GM19395 (cell line): ENCODE measurements at regions not wholly inside any gene's neighbourhood (a gene's known extent, or its start where the extent isn't known, plus 50 kb on each side); places are given as distances from the start of the nearest gene placed in this dataset.
"Not testable (repeated sequence)": the region's sequence is repeated elsewhere in the genome, so short reads cannot be mapped to it uniquely, and the experiment has no call there.

Experiments
- ATAC-seq: cut with Tn5 transposase; IDR thresholded peaks from one replicate; pipeline ENCODE4 v1.9.1; 2021; ENCODE audit warnings: mild to moderate bottlenecking, moderate library complexity; ENCODE audit not compliant: unreplicated experiment

DNA sequence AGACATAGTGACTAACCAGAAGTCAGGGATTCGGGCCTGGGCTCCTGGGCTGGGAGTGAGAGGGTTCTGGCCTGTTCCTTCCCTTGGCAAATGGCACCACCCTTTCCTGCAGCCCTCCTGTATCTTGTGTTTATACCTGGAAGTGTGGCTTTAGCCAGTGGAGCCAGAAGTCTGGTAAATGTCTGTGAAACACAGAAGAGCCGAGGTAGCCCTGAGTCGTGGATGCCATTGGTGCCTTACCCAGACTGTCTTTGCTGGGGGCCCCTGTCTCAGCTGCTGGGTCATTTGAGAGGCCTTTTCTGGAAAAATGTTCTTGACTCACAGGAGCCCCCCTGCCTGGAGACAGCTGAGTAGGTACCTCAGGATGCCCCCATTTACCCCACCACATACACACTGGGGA is 95.7 kb upstream of the BASP1 start:
- no peak for ATAC-seq

GRCh38 chr5:17123010-17123409 is 94.4 kb upstream of the BASP1 start:
- ATAC-seq = no peak

GRCh38 chr5:17123773-17124172 is 93.7 kb upstream of the BASP1 start:
- not testable (repeated sequence) for ATAC-seq

GRCh38 chr5:17127743-17128231 is 89.6 kb upstream of the BASP1 start:
- no peak for ATAC-seq

- no peak for ATAC-seq
These were observed 88.2 kb upstream of the BASP1 start for GRCh38 chr5:17129093-17129849.

- not testable (repeated sequence) for ATAC-seq
These were observed 87.1 kb upstream of the BASP1 start for GRCh38 chr5:17130302-17130701.

GRCh38 chr5:17132444-17133083 is 84.9 kb upstream of the BASP1 start:
- ATAC-seq = peak; percentile 65

DNA sequence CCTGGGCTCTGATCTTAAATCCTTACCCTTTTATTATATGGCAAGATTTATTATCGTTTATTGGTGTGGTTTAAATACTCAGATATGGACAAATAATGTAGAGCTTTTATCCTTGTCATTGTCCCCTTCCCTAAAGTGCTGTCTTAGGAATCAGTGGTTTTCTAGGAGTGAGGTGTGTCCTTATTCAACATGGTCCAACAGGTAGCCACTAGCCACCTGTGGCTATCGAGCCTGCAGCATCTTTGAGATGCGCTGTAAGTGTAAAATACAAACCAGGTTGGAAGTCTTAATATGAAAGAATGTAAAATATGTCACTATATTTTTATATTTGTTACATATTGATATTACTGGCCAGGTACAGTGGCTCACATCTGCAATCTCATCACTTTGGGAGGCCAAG is 82.4 kb upstream of the BASP1 start:
- no peak for ATAC-seq

- ATAC-seq = no peak
These were observed 74.1 kb upstream of the BASP1 start for GRCh38 chr5:17143335-17143734.

DNA sequence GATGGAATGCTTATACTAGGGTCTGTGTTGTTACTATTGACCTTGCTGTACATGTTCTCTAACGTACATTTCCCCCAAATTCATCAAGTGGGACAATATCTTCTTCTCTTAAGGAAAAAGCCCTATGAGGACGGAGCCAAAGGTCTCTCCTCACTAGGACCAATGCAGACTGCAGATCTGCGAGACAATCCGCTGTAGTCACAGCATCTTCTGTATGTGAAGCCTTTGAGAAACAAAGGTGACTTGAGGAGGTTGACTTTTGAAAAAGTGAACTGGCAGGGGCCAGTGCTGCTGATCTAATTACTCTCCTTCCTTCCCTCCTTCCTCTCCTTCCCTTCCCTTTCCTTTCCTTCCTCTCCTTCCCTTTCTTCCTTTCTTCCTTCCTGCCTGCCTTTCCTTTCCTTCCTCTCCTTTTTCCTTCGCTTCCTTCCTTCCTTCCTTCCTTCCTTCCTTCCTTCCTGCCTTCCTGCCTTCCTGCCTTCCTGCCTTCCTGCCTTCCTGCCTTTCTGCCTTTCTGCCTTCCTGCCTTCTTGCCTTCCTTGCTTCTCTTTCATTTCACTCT is 71.1 kb upstream of the BASP1 start:
- no peak for ATAC-seq

GRCh38 chr5:17147170-17147569 is 70.3 kb upstream of the BASP1 start:
- ATAC-seq = no peak

DNA sequence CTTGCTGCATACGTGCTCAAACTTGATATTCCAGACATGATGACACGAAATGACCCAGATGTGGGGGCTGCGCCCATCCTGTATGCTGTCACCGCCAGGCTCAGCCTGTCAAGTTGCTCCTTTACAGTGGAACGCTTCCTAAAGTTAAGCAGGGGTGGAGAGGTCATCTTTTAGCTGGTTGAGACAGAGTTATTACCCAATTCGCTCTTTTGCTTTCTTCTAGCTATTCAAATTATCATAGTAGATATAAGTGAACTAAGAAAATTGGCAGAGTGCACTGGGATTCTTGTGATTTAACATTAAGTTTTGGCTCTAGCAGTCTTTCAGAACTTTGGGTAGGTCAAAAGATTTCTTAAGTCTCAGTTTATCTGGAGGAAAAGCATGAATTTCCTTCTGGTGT is 69.8 kb upstream of the BASP1 start:
- ATAC-seq = no peak

GRCh38 chr5:17148481-17148880 is 69.0 kb upstream of the BASP1 start:
- ATAC-seq = no peak

DNA sequence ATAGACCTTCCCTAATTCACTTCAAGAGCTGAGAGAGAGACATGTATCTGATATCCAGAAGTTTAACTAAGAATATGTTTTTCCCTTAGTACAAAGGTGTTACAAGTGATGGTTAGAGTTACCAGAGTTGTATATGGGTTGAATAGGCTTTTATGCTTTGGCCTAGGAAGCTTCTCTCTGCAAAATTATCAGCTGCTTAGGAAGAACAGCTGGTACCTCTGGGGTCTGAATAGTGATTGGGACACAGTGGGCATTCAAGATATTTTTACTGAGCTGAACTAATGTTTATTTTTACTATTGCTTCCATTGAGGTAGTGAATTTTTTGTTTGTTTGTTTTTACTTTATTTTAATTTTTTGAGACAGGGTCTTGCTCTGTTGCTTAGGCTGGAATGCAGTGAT is 67.6 kb upstream of the BASP1 start:
- ATAC-seq = no peak

- no peak for ATAC-seq
These were observed 66.9 kb upstream of the BASP1 start for GRCh38 chr5:17150531-17150930.

DNA sequence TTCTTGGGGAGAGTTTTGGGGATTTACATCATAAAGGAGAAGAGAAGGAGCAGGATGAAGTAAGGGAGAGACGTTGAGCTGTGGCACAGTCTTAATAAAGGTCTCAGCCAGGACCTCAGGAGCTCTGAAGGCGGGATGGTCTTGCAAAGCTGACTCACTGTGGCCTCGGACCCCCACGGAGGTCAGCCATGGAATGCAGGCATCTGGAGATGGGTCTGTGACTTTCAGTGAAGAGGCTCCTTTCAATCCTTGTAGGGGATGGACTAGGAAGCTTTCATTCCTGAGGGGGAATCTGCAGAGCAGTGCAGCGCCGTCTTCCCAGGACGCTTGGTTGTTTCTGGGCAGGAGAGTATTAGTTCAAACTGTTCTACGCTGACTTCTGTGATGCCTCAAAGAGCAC is 65.7 kb upstream of the BASP1 start:
- ATAC-seq = no peak

DNA sequence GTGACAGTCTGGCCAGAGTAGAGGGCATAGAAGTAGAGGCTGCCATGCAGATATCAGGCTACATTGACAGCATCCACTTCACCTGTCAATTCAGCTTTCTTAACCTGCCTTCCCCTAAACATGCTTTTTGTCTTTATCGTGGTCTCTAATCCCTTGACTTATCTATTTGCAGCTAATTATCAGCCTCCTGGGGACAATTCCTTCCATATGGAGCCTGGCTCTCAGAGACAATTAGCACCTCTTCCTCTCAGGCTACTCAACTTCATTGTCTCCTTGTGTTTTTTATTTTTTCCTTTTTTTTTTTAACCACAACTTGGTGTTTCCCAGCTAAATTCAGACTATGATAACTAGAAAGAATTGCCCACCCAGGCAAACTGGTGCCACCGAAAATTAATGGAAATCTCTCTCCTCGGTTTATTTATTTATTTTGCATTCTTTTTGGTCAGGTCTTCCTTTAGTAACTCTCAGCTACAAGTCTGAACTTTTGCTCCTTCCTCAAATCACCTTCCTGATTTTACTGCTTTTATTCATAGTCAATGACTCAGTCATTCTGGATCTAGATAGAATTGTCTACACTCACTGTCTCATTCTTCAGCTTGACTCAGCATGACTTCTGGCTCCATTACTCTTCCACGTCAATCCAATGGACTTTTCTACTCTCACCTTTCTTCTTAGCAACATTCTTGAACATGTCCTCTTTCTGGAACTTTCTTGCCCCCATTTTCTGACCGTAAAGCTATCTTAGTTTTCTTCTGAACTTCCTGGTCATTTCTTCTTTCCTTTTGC is 63.0 kb upstream of the BASP1 start:
- no peak for ATAC-seq

DNA sequence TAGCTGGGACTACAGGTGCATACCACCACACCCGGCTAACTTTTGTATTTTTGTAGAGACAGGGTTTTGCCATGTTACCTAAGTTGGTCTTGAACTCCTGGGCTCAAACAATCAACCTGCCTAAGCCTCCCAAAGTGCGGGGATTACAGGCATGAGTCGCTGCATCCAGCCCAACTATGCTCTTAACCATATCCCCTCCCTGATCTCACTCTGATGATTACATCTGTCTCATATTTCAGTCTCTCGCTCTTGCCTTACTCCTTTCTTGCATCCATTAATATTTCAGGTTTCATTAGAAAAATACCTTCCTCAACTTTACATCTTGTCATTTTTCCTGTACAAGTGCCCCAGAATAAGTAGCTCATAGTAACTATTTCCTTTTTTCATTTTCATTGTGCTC is 61.0 kb upstream of the BASP1 start:
- ATAC-seq = no peak

GRCh38 chr5:17157294-17157693 is 60.1 kb upstream of the BASP1 start:
- no peak for ATAC-seq

DNA sequence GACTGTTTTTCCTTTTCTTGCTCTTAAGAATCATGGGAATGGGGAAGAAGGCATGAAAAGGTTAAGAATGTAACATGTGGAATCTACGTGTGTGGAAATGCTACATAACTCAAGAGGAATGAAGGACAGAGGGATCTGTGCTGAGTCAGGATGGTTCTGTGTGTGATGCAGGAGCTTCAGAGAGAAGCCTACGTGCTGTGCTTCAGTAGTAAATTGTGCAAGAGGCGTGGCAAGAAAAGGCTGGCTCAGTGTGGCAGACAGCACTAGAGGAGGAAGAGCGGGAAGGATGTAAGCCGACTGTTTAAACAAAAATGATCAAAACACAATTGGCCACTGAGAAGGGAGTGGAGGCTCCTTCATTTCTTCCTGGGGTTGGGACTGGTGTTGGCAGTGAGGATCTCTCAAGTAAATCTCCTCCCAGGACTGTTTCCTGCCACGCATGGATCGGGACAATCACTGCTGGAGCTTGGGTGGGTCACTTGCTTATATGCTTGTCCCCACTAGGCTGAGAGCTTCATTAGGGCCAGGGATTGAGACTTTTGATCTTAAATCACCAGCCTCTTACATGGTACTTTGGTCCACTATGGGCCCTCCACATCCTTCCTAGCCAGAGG is 59.4 kb upstream of the BASP1 start:
- no peak for ATAC-seq

DNA sequence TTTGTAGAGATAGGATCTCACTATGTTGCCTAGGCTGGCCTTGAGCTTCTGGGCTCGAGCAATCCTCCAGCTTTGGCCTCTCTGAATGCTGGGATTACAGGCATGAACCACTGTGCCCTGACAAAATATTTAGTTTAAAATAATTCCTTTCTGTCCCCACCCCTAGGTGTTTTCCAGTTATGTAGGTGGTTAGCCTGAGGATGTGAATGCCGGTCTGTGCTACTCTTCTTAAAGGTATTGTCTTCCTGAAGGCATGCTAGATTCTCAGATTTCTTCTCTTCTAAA is 56.7 kb upstream of the BASP1 start:
- ATAC-seq = no peak
